Uterus (tissue), 2 donors: ENCODE measurements at regions not wholly inside any gene's neighbourhood (a gene's known extent, or its start where the extent isn't known, plus 50 kb on each side); places are given as distances from the start of the nearest gene placed in this dataset.

Source experiments
- CTCF ChIP-seq, 4 experiments: fragments of 200-600 bp in 2 of 4; fragments of 450-650 bp in 2 of 4; sonication (generic) in 2 of 4; IDR thresholded peaks; one replicate each; pipeline ENCODE4 v1.5.1; 2016 to 2019; ENCODE audit warnings: antibody characterized with exemption in 4 of 4, mild to moderate bottlenecking in 2 of 4, moderate library complexity in 1 of 4
- POLR2A ChIP-seq, 2 donors: fragments of 450-650 bp; IDR thresholded peaks; one replicate each; pipeline ENCODE4 v1.6.1; 2016; ENCODE audit warnings: antibody characterized with exemption in 2 of 2, mild to moderate bottlenecking in 1 of 2, moderate library complexity in 1 of 2

DNA sequence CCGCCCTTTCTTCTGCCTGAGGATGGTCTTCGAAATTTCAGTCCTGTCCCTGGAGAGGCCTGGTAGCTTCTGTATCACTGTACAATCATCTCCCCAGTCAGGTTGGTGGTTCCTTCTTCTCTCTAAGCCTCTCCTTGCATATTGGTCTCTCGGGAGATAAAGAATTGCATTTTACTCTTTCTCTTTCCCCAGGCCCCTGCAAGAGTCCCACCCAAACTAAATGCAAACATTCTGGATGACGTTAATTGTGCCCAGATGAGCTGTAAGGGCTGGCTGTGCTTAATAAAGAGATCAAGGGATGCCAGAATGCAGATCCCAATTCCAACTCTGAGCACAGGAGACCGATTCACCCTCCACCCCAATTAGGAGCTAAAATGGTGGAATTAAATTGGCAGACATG, 835.4 kb upstream of the TMEM132C start:
- TF ChIP-seq CTCF (IDR thresholded peaks at IDR 0.05), result no peak
- TF ChIP-seq POLR2A (IDR thresholded peaks at IDR 0.05), result no peak
